KMS-11 (cell line): ENCODE measurements at regions not wholly inside any gene's neighbourhood (a gene's known extent, or its start where the extent isn't known, plus 50 kb on each side); places are given as distances from the start of the nearest gene placed in this dataset.

Experiments used
- H2AFZ ChIP-seq: fragments of 200-600 bp; sonication (generic); 2 replicates; pipeline ENCODE4 v1.6.1; 2016; ENCODE audit warnings: antibody characterized with exemption, mixed run types, low read depth
- H3K27ac ChIP-seq: fragments of 200-600 bp; sonication (generic); 2 replicates; pipeline ENCODE4 v1.6.1; 2016; ENCODE audit warnings: mild to moderate bottlenecking, mixed run types
- H3K27me3 ChIP-seq: fragments of 200-600 bp; sonication (generic); 2 replicates; pipeline ENCODE4 v1.6.1; 2017; ENCODE audit warnings: mild to moderate bottlenecking, low read depth, mixed run types, moderate library complexity; ENCODE audit not compliant: insufficient read depth
- H3K36me3 ChIP-seq: fragments of 200-600 bp; sonication (generic); 2 replicates; pipeline ENCODE4 v1.6.1; 2017; ENCODE audit warnings: mild to moderate bottlenecking, mixed run types; ENCODE audit not compliant: insufficient read depth
- H3K4me1 ChIP-seq: fragments of 200-600 bp; sonication (generic); 2 replicates; pipeline ENCODE4 v1.6.1; 2016; ENCODE audit warnings: mild to moderate bottlenecking, low read depth, mixed run types; ENCODE audit not compliant: poor library complexity, severe bottlenecking
- H3K4me2 ChIP-seq: fragments of 200-600 bp; sonication (generic); 2 replicates; pipeline ENCODE4 v1.7.0; 2016; ENCODE audit warnings: mild to moderate bottlenecking, mixed run types
- H3K4me3 ChIP-seq: fragments of 200-600 bp; sonication (generic); IDR thresholded peaks from 2 replicates; pipeline ENCODE4 v1.6.1; 2017; ENCODE audit warnings: low read depth, low read length, mixed read lengths; ENCODE audit not compliant: insufficient read depth
- H3K79me2 ChIP-seq: fragments of 200-600 bp; sonication (generic); 2 replicates; pipeline ENCODE4 v1.6.1; 2016; ENCODE audit warnings: low read depth, mixed run types; ENCODE audit not compliant: insufficient read depth
- H3K9ac ChIP-seq: fragments of 200-600 bp; sonication (generic); 2 replicates; pipeline ENCODE4 v1.6.1; 2016; ENCODE audit warnings: mild to moderate bottlenecking, mixed run types
- H4K20me1 ChIP-seq: fragments of 200-600 bp; sonication (generic); 2 replicates; pipeline ENCODE4 v1.6.1; 2016; ENCODE audit warnings: mild to moderate bottlenecking, mixed run types; ENCODE audit not compliant: insufficient read depth
- TF ChIP-seq, protein P1 (sequence below): fragments of 200-600 bp; sonication (generic); conservative IDR thresholded peaks from 2 replicates; pipeline ENCODE4 v1.6.1; 2017; ENCODE audit warnings: low read depth, mild to moderate bottlenecking, antibody characterized with exemption, low read length, moderate library complexity, mixed read lengths

DNA sequence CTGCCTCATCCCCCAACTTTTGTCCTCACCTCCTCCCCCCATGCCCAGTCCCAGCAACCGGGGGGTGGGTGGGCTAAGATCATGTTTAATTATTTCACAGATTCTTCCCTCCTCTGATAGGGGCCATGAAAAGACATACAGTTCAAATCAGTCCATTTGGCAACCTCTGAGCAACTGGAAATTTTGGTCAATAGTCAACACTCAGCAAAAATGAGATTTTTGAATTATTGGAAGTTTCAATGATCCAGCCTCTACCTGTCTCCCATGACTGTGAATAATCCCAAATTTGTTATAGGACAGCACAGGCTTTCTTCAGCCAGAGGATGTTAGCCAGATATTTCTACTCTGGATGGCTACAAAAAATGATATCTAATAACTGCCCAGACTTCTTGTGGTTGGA lies 549.9 kb downstream of the TNS1 start:
- H3K27ac ChIP-seq: no peak overlapping the region
- no peak overlapping the region for H2AFZ ChIP-seq
- no peaks in the 10 kb centered on the region for H3K36me3 ChIP-seq
- H3K4me2 ChIP-seq: no peak overlapping the region
- no peaks in the 10 kb centered on the region for H3K4me1 ChIP-seq
- TF ChIP-seq, protein P1, sequence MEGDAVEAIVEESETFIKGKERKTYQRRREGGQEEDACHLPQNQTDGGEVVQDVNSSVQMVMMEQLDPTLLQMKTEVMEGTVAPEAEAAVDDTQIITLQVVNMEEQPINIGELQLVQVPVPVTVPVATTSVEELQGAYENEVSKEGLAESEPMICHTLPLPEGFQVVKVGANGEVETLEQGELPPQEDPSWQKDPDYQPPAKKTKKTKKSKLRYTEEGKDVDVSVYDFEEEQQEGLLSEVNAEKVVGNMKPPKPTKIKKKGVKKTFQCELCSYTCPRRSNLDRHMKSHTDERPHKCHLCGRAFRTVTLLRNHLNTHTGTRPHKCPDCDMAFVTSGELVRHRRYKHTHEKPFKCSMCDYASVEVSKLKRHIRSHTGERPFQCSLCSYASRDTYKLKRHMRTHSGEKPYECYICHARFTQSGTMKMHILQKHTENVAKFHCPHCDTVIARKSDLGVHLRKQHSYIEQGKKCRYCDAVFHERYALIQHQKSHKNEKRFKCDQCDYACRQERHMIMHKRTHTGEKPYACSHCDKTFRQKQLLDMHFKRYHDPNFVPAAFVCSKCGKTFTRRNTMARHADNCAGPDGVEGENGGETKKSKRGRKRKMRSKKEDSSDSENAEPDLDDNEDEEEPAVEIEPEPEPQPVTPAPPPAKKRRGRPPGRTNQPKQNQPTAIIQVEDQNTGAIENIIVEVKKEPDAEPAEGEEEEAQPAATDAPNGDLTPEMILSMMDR: no peak
- H3K4me3 ChIP-seq: no peak overlapping the region
- H3K79me2 ChIP-seq: no peaks in the 10 kb centered on the region
- no peaks in the 10 kb centered on the region for H3K27me3 ChIP-seq
- no peak overlapping the region for H3K9ac ChIP-seq
- H4K20me1 ChIP-seq: no peaks in the 10 kb centered on the region

DNA sequence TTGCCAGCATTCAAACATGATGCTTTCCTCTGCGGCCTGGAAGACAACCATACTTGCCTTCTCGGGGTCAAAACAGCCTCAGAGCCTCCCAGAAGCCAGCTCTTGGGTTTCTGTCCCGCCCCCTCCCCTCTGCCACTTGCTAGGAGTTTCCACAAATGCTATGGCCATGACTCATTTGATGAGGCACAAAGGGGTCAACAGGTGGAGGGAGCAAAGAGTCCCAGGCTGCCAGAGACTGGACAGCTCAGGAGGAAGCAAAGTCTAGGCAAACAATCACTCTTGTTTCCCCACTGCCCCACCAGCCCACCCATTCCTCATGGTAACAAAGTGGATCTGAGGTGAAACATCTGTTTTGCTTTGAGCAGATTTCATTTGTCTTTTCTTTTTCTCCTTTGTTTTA lies 551.1 kb downstream of the TNS1 start:
- Histone ChIP-seq H3K9ac (no peak overlapping the region), H2AFZ (no peak overlapping the region), H3K79me2 (no peaks in the 10 kb centered on the region), H3K4me3 (no peak overlapping the region), H4K20me1 (no peaks in the 10 kb centered on the region), H3K36me3 (no peaks in the 10 kb centered on the region), H3K27ac (no peak overlapping the region), H3K27me3 (no peaks in the 10 kb centered on the region), H3K4me1 (no peaks in the 10 kb centered on the region), H3K4me2 (no peak overlapping the region)
- TF ChIP-seq, protein P1: no peak

DNA sequence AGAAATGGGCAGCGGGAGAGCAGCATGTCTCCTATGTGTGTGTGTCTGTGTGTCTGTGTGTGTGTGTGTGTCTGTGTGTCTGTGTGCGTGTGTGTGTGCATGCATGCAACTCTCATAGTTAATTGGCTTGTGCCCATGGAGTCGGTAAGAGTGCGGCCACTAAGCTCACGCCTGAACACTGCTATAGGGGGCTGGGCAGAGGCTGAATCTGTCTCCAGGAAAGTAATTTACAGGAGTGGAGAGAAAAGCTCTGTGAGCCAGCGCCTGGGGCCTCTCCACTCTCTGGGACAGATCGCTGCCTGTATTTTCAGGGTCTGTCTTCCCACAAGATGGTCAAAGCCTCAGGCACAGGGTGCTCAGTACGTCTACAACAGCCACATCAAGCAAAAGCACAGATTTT lies 553.4 kb downstream of the TNS1 start:
- no peaks in the 10 kb centered on the region for H3K36me3 ChIP-seq
- no peaks in the 10 kb centered on the region for H3K27me3 ChIP-seq
- H3K9ac ChIP-seq: no peak overlapping the region
- no peak overlapping the region for H3K27ac ChIP-seq
- H2AFZ ChIP-seq: no peak overlapping the region
- TF ChIP-seq, protein P1: no peak
- no peaks in the 10 kb centered on the region for H4K20me1 ChIP-seq
- no peaks in the 10 kb centered on the region for H3K79me2 ChIP-seq
- no peaks in the 10 kb centered on the region for H3K4me1 ChIP-seq
- H3K4me2 ChIP-seq: no peak overlapping the region
- no peak overlapping the region for H3K4me3 ChIP-seq

DNA sequence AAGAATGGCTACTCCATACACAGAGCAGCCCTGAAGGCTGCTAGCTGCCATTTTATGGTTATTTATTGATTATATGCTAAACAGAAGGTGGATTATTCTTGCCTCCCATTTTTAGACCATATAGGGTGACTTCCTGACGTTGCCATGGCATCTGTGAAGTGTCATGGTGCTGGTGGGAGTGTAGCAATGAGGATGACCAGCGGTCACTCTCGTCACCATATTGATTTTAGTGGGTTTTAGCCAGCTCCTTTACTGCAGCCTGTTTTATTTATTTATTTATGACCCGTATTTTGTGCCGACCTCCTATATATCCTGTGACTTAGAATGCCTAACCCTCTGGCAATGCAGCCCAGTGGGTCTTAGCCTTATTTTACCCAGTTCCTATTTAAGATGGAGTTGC lies 553.9 kb downstream of the TNS1 start:
- H3K4me2 ChIP-seq: no peak overlapping the region
- no peak overlapping the region for H2AFZ ChIP-seq
- TF ChIP-seq, protein P1: no peak
- H3K79me2 ChIP-seq: no peaks in the 10 kb centered on the region
- no peak overlapping the region for H3K4me3 ChIP-seq
- H4K20me1 ChIP-seq: no peaks in the 10 kb centered on the region
- H3K27ac ChIP-seq: no peak overlapping the region
- H3K4me1 ChIP-seq: no peaks in the 10 kb centered on the region
- H3K27me3 ChIP-seq: no peaks in the 10 kb centered on the region
- no peak overlapping the region for H3K9ac ChIP-seq
- H3K36me3 ChIP-seq: no peaks in the 10 kb centered on the region

DNA sequence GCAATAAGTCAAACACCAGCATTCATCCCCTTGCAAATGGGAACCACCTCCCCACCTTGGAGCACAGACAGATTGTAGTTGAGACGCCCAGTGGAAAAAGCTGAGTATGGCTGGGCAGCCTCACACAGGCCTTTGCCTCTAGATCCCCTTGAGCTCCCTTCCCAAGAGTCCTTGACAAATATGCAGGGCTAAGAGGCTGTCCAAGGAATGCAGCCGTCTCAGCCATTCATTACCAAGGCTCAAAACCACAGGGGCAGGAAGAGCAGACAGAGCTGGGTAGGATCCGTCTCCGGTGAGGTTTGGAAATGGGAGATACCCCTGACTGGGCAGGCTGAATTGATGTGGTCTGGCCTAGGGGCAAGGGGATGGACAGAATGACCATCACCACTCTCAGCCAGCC lies 557.1 kb downstream of the TNS1 start:
- Histone ChIP-seq H3K4me1 (peaks cover under 1% of the 10 kb centered on the region), H3K36me3 (no peaks in the 10 kb centered on the region), H3K27ac (no peak overlapping the region), H3K4me2 (no peak overlapping the region), H3K4me3 (no peak overlapping the region), H3K27me3 (no peaks in the 10 kb centered on the region), H3K79me2 (no peaks in the 10 kb centered on the region), H3K9ac (no peak overlapping the region), H2AFZ (no peak overlapping the region), H4K20me1 (no peaks in the 10 kb centered on the region)
- TF ChIP-seq, protein P1: no peak
